H1 (cell line): ENCODE measurements at regions not wholly inside any gene's neighbourhood (a gene's known extent, or its start where the extent isn't known, plus 50 kb on each side); places are given as distances from the start of the nearest gene placed in this dataset.

Experiments used
- CTCF ChIA-PET: fragments of 300-600 bp; sonication (Branson Sonifier 250); formaldehyde crosslinking; loops from one replicate; lab custom pipeline; 2021; ENCODE audit not compliant: partially characterized antibody; lab: Charles Lee
- POLR2A ChIA-PET: fragments of 300-600 bp; sonication (Branson Sonifier 250); formaldehyde crosslinking; loops from one replicate; lab custom pipeline; 2021; ENCODE audit warnings: inconsistent platforms; ENCODE audit not compliant: partially characterized antibody; lab: Charles Lee
- DNase-seq, 2 experiments: peaks; one replicate each; pipeline versions ENCODE4 v3.0.0 to v3.0.0-alpha.2; 2010 to 2022; ENCODE audit warnings: low spot score in 2 of 2, low read depth in 1 of 2, mixed read lengths in 1 of 2
- FAIRE-seq: peaks from 2 replicates; lab custom pipeline; 2011; peaks lifted over from hg19 to GRCh38; lab: Jason Lieb, UNC
- H2AFZ ChIP-seq: 2 replicates; pipeline ENCODE4 v1.8.1; 2012; ENCODE audit warnings: low read length, inconsistent platforms
- H2AK5ac ChIP-seq: 2 replicates; pipeline ENCODE4 v1.6.1; 2013; ENCODE audit warnings: low read depth, low read length
- H2BK120ac ChIP-seq: replicated peaks from 2 replicates; pipeline ENCODE3; 2013; ENCODE audit warnings: low read depth, low read length, inconsistent platforms
- H2BK12ac ChIP-seq: 2 replicates; pipeline ENCODE4 v1.6.1; 2013; ENCODE audit warnings: low read depth, low read length
- H2BK15ac ChIP-seq: 2 replicates; pipeline ENCODE4 v1.6.1; 2013; ENCODE audit warnings: low read length
- H2BK20ac ChIP-seq: 2 replicates; pipeline ENCODE4 v1.6.1; 2013; ENCODE audit warnings: low read length
- H2BK5ac ChIP-seq: 2 replicates; pipeline ENCODE4 v1.6.1; 2013; ENCODE audit warnings: low read depth, low read length
- H3K14ac ChIP-seq: 2 replicates; pipeline ENCODE4 v1.6.1; 2013; ENCODE audit warnings: inconsistent platforms; ENCODE audit not compliant: insufficient read length
- H3K18ac ChIP-seq: 2 replicates; pipeline ENCODE4 v1.6.1; 2013; ENCODE audit warnings: low read length; ENCODE audit errors: extremely low read depth
- H3K23ac ChIP-seq: 2 replicates; pipeline ENCODE4 v1.6.1; 2013; ENCODE audit warnings: inconsistent platforms; ENCODE audit not compliant: insufficient read length
- H3K23me2 ChIP-seq: 2 replicates; pipeline ENCODE4 v1.6.1; 2013; ENCODE audit warnings: low read depth, low read length
- H3K27ac ChIP-seq: 2 replicates; pipeline ENCODE4 v1.6.1; 2011; ENCODE audit warnings: low read depth, low read length, inconsistent platforms
- H3K27me3 ChIP-seq, 4 experiments: replicated peaks in 1 of 4; 1 replicate in 1 of 4; 2 replicates in 3 of 4; pipeline versions ENCODE4 v1.6.1 to v1.8.1; 2011 to 2013; ENCODE audit warnings: low read length in 3 of 4, mild to moderate bottlenecking in 3 of 4, inconsistent platforms in 2 of 4, mixed read lengths in 2 of 4, moderate library complexity in 1 of 4; ENCODE audit not compliant: control insufficient read depth in 3 of 4, insufficient read depth in 3 of 4; ENCODE audit errors: extremely low read depth in 1 of 4
- H3K36me3 ChIP-seq, 4 experiments: 2 replicates each; pipeline versions ENCODE4 v1.6.1 to v1.8.1; 2011 to 2013; ENCODE audit warnings: mild to moderate bottlenecking in 4 of 4, low read length in 3 of 4, moderate library complexity in 2 of 4, control low read depth in 1 of 4, inconsistent platforms in 1 of 4; ENCODE audit not compliant: insufficient read depth in 4 of 4, control insufficient read depth in 2 of 4
- H3K4ac ChIP-seq: replicated peaks from 2 replicates; pipeline ENCODE3; 2013; ENCODE audit warnings: low read length, low read depth, mixed read lengths, inconsistent platforms; ENCODE audit not compliant: insufficient read length
- H3K4me1 ChIP-seq, 4 experiments: replicated peaks in 1 of 4; 1 replicate in 1 of 4; 2 replicates in 3 of 4; pipeline versions ENCODE4 v1.6.1 to v1.8.1; 2011 to 2013; ENCODE audit warnings: low read length in 3 of 4, inconsistent platforms in 2 of 4, mixed read lengths in 1 of 4; ENCODE audit not compliant: insufficient read depth in 4 of 4, control insufficient read depth in 3 of 4
- H3K4me2 ChIP-seq, 2 experiments: 2 replicates each; pipeline versions ENCODE4 v1.6.1 to v1.8.1; 2011 to 2013; ENCODE audit warnings: low read depth in 2 of 2, low read length in 2 of 2, control low read depth in 1 of 2, inconsistent platforms in 1 of 2, mild to moderate bottlenecking in 1 of 2; ENCODE audit not compliant: insufficient read depth in 1 of 2
- H3K4me3 ChIP-seq, 4 experiments: fragments of 200-600, 300-600 bp in 1 of 4; sonication (generic), shearing (Covaris generic), sonication (Bioruptor Twin) in 1 of 4; 2 replicates each; pipeline versions ENCODE4 v1.5.1 to v1.8.1; 2011 to 2016; ENCODE audit warnings: low read length in 4 of 4, low read depth in 3 of 4, control low read depth in 2 of 4, inconsistent platforms in 2 of 4, mild to moderate bottlenecking in 2 of 4, mixed read lengths in 1 of 4, moderate library complexity in 1 of 4; ENCODE audit not compliant: insufficient read depth in 2 of 4; ENCODE audit errors: extremely low read depth in 1 of 4
- H3K56ac ChIP-seq: replicated peaks from 2 replicates; pipeline ENCODE3; 2013; ENCODE audit warnings: low read depth, mild to moderate bottlenecking, mixed read lengths, low read length, inconsistent platforms; ENCODE audit not compliant: insufficient read length
- H3K79me1 ChIP-seq: 2 replicates; pipeline ENCODE4 v1.6.1; 2013; ENCODE audit warnings: low read depth, low read length, control low read depth
- H3K79me2 ChIP-seq, 2 experiments: 2 replicates each; pipeline versions ENCODE4 v1.6.1 to v1.8.1; 2012 to 2013; ENCODE audit warnings: low read length in 2 of 2, mild to moderate bottlenecking in 2 of 2, inconsistent platforms in 1 of 2; ENCODE audit not compliant: insufficient read depth in 2 of 2, control insufficient read depth in 1 of 2
- H3K9ac ChIP-seq, 4 experiments: replicated peaks in 1 of 4; 1 replicate in 1 of 4; 2 replicates in 3 of 4; pipeline versions ENCODE4 v1.6.1 to v1.8.1; 2011 to 2013; ENCODE audit warnings: low read depth in 3 of 4, low read length in 3 of 4, control low read depth in 2 of 4, mild to moderate bottlenecking in 2 of 4, moderate library complexity in 2 of 4, inconsistent platforms in 1 of 4; ENCODE audit errors: extremely low read depth in 1 of 4
- H3K9me3 ChIP-seq, 2 experiments: 2 replicates each; pipeline versions ENCODE4 v1.6.1 to v1.8.1; 2012 to 2013; ENCODE audit warnings: mild to moderate bottlenecking in 2 of 2, moderate library complexity in 2 of 2, control low read depth in 1 of 2, inconsistent platforms in 1 of 2, low read depth in 1 of 2, low read length in 1 of 2, mixed read lengths in 1 of 2; ENCODE audit not compliant: insufficient read depth in 2 of 2
- H4K20me1 ChIP-seq, 2 experiments: replicated peaks in 1 of 2; 2 replicates each; pipeline versions ENCODE3 to v1.8.1; 2011 to 2013; ENCODE audit warnings: inconsistent platforms in 2 of 2, low read length in 2 of 2, mild to moderate bottlenecking in 1 of 2; ENCODE audit not compliant: insufficient read depth in 2 of 2, control insufficient read depth in 1 of 2
- H4K5ac ChIP-seq: 2 replicates; pipeline ENCODE4 v1.6.1; 2013; ENCODE audit warnings: low read length, low read depth, mixed read lengths, inconsistent platforms; ENCODE audit not compliant: insufficient read length
- H4K8ac ChIP-seq: 2 replicates; pipeline ENCODE4 v1.8.0; 2013; ENCODE audit warnings: mild to moderate bottlenecking, moderate library complexity, low read length, inconsistent platforms; ENCODE audit not compliant: insufficient read depth; ENCODE audit errors: extremely low read depth
- H4K91ac ChIP-seq: replicated peaks from 2 replicates; pipeline ENCODE3; 2013; ENCODE audit warnings: low read length, mixed read lengths, inconsistent platforms; ENCODE audit not compliant: insufficient read length
- RAD21 ChIP-seq, 2 experiments: IDR thresholded peaks in 1 of 2; conservative IDR thresholded peaks in 1 of 2; 2 replicates each; pipeline ENCODE4 v1.6.1; 2011; ENCODE audit warnings: low read depth in 2 of 2, low read length in 2 of 2, improper control_type of control experiment in 1 of 2, inconsistent platforms in 1 of 2, mild to moderate bottlenecking in 1 of 2, moderate library complexity in 1 of 2
- SIRT6 ChIP-seq: IDR thresholded peaks from one replicate; pipeline ENCODE4 v1.7.1; 2012; ENCODE audit warnings: low read length, inconsistent platforms
- SP1 ChIP-seq: IDR thresholded peaks from 2 replicates; pipeline ENCODE4 v1.6.1; 2011; ENCODE audit warnings: low read depth, low read length
- WGBS, 2 experiments: shearing (Covaris generic) in 1 of 2; methylation state at CpG; one replicate each; pipeline versions ENCODE4 v1.1.6 to v1.1.7; 2013 to 2015; ENCODE audit warnings: low lambda C conversion rate in 2 of 2, mixed read lengths in 2 of 2, inconsistent platforms in 1 of 2, low coverage in 1 of 2, missing lambda C conversion rate in 1 of 2; ENCODE audit not compliant: insufficient replicate concordance in 2 of 2, insufficient coverage in 1 of 2, insufficient read length in 1 of 2; ENCODE audit errors: extremely low coverage in 1 of 2, missing lambda C conversion rate in 1 of 2; 5-methylcytosine and 5-hydroxymethylcytosine counted together

GRCh38 chr11:109775686-109776085, 317.5 kb upstream of the ZC3H12C start:
- Histone ChIP-seq H4K20me1 (no peaks in the 10 kb centered on the region), H3K27me3 (no peaks in the 10 kb centered on the region), H3K4me3 (no peak overlapping the region), H4K5ac (no peak overlapping the region), H2BK15ac (no peak overlapping the region), H3K14ac (no peak overlapping the region), H3K18ac (no peak overlapping the region), H3K4me2 (no peak overlapping the region), H3K23ac (no peak overlapping the region), H3K9ac (peak overlapping the region in 1 of 4 experiments; percentile 8; a peak in 1 of 7 replicates), H3K27ac (no peak overlapping the region), H2AFZ (no peak overlapping the region), H3K79me2 (no peaks in the 10 kb centered on the region), H2BK20ac (no peak overlapping the region), H2AK5ac (no peak overlapping the region), H4K8ac (no peak overlapping the region), H3K9me3 (no peaks in the 10 kb centered on the region), H3K56ac (no peak overlapping the region), H2BK120ac (no peak overlapping the region), H2BK5ac (no peak overlapping the region), H3K4me1 (no peaks in the 10 kb centered on the region; a peak in 1 of 7 replicates), H2BK12ac (no peak overlapping the region), H4K91ac (no peak overlapping the region), H3K36me3 (no peaks in the 10 kb centered on the region), H3K23me2 (no peaks in the 10 kb centered on the region; the same call in 1 of the 2 replicates), H3K79me1 (no peaks in the 10 kb centered on the region), H3K4ac (no peak overlapping the region)
- ChIA-PET POLR2A (no interaction called here), CTCF (interaction anchor here (0.7 to 1.4 kb wide), 2 partner anchors 10 to 78 kb away, joined by 3 to 4 read pairs; no protein-coding TSS in a partner anchor)
- WGBS, 2 experiments, result 88% methylated on average over 2 of the region's 2 CpGs; no CpG with 5 or more reads in 1 of the 2 experiments
- DNase-seq, result no peak
- TF ChIP-seq RAD21 (IDR thresholded peaks at IDR 0.05 in 1 of 2, conservative IDR thresholded peaks at IDR 0.05 in 1 of 2; ENCODE audit: low read depth in 2 of 2, low read length in 2 of 2) (peak in 1 of 2 experiments; percentile 20; a peak in 2 of 4 replicates), SP1 (no peak), SIRT6 (no peak)
- FAIRE-seq, result no peak
